Ovary (tissue), 3 donors: ENCODE measurements at regions not wholly inside any gene's neighbourhood (a gene's known extent, or its start where the extent isn't known, plus 50 kb on each side); places are given as distances from the start of the nearest gene placed in this dataset.

Experiments used
- EP300 ChIP-seq: sonication (generic); formaldehyde crosslinking; IDR thresholded peaks from one replicate; pipeline ENCODE4 v1.6.1; 2017; ENCODE audit warnings: antibody characterized with exemption
- POLR2A ChIP-seq: fragments of 450-650 bp; IDR thresholded peaks from one replicate; pipeline ENCODE4 v1.6.1; 2017; ENCODE audit warnings: antibody characterized with exemption, mild to moderate bottlenecking, moderate library complexity
- TF ChIP-seq, protein P1 (sequence below), 3 donors: fragments of 450-650 bp in 2 of 3; fragments of 200-600 bp in 1 of 3; IDR thresholded peaks; one replicate each; pipeline versions ENCODE4 v1.5.1 to v1.8.0; 2016 to 2022; ENCODE audit warnings: antibody characterized with exemption in 3 of 3, mild to moderate bottlenecking in 1 of 3
- donor health status: DM: no; HTN: no; CAD: no.

DNA sequence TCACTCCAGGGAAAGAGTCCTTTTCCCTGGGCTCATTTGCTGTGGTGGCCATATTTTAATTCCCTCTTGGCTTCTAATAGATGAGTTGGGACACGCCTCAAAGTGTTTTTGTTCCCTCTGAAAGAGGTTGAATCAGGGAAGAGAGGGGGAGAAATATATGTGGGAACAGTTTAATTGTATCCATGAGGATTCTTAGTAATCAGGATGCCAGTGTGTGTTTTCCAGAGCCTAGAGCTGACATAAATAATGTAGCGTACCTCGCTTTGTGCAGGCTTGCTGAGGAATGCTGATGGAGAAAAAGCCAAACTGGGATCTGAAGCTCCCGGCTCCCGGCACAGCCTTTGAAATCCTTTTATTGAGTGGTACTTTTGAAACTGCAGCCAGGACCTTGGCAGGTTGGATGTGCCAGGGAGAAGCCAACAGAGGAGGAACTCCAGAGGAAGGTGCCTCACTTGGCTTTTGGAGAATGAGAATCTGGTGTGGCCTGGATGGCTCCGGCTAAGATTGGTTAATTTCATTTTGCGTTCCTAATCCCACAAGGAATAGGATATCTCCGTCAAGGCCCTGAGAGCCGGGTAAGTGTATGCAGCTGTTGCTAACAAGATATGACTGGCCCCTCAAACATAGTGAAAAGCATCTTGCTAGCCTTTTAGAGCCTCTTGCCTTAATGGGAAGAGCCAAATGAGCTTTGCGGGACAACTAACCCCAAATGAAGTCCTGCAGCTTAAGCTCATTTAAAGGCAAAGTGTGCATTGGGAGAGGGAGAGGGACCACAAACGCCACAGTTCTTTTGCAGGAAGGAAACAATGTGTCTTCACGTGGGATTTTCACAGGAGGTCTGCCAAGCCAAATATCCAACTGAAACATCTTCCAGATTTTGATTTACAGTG is 471.1 kb upstream of the WWC1 start:
- TF ChIP-seq, protein P1, sequence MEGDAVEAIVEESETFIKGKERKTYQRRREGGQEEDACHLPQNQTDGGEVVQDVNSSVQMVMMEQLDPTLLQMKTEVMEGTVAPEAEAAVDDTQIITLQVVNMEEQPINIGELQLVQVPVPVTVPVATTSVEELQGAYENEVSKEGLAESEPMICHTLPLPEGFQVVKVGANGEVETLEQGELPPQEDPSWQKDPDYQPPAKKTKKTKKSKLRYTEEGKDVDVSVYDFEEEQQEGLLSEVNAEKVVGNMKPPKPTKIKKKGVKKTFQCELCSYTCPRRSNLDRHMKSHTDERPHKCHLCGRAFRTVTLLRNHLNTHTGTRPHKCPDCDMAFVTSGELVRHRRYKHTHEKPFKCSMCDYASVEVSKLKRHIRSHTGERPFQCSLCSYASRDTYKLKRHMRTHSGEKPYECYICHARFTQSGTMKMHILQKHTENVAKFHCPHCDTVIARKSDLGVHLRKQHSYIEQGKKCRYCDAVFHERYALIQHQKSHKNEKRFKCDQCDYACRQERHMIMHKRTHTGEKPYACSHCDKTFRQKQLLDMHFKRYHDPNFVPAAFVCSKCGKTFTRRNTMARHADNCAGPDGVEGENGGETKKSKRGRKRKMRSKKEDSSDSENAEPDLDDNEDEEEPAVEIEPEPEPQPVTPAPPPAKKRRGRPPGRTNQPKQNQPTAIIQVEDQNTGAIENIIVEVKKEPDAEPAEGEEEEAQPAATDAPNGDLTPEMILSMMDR (IDR thresholded peaks at IDR 0.05) = no peak
- no peak for TF ChIP-seq POLR2A
- no peak for TF ChIP-seq EP300
